Body of pancreas (tissue), 4 donors: ENCODE measurements at regions not wholly inside any gene's neighbourhood (a gene's known extent, or its start where the extent isn't known, plus 50 kb on each side); places are given as distances from the start of the nearest gene placed in this dataset.

Experiments used
- ATAC-seq: fragments of 150-250 bp; one replicate; pipeline ENCODE4 v1.9.1; 2016
- DNase-seq, 4 donors: peaks; one replicate each; pipeline ENCODE4 v3.0.0-alpha.2; 2019
- H3K27ac ChIP-seq, 4 donors: fragments of 200-600 bp; sonication (generic); 1 replicate in 3 of 4; 2 replicates in 1 of 4; pipeline versions ENCODE4 v1.5.1 to v1.6.1; 2016 to 2019; ENCODE audit warnings: mild to moderate bottlenecking in 1 of 4, mixed read lengths in 1 of 4, moderate library complexity in 1 of 4
- H3K27me3 ChIP-seq, 2 donors: fragments of 200-600 bp; sonication (generic); one replicate each; pipeline ENCODE4 v1.6.0; 2016; ENCODE audit warnings: mild to moderate bottlenecking in 1 of 2
- H3K36me3 ChIP-seq, 2 donors: fragments of 200-600 bp; sonication (generic); replicated peaks in 1 of 2; 2 replicates each; pipeline ENCODE4 v1.5.1; 2016; ENCODE audit warnings: low read depth in 2 of 2; ENCODE audit not compliant: insufficient read depth in 1 of 2
- H3K4me1 ChIP-seq: fragments of 200-600 bp; sonication (generic); one replicate; pipeline ENCODE4 v1.6.0; 2016
- H3K4me3 ChIP-seq, 2 donors: fragments of 200-600 bp; sonication (generic); 1 replicate in 1 of 2; 2 replicates in 1 of 2; pipeline ENCODE4 v1.5.1; 2016 to 2019
- H3K9me3 ChIP-seq, 3 donors: fragments of 200-600 bp; sonication (generic); 1 replicate in 2 of 3; 2 replicates in 1 of 3; pipeline ENCODE4 v1.5.1; 2016
- CTCF ChIP-seq, 7 experiments: fragments of 450-650 bp in 4 of 7; fragments of 200-600 bp in 3 of 7; sonication (generic) in 3 of 7; IDR thresholded peaks; one replicate each; pipeline ENCODE4 v1.5.1; 2016 to 2019; ENCODE audit warnings: antibody characterized with exemption in 7 of 7
- POLR2A ChIP-seq, 3 donors: fragments of 450-650 bp; IDR thresholded peaks; one replicate each; pipeline ENCODE4 v1.6.1; 2016; ENCODE audit warnings: antibody characterized with exemption in 3 of 3, mild to moderate bottlenecking in 2 of 3
- WGBS, 2 donors: methylation state at CpG; one replicate each; pipeline ENCODE4 v1.1.5; 2017; 5-methylcytosine and 5-hydroxymethylcytosine counted together
- intact Hi-C: fragments of 100-400 bp; cut with DNase I; formaldehyde crosslinking; loops from one replicate; pipeline ENCODE4 v1.15.1; 2023

- ATAC-seq (no peak), DNase-seq (no peak)
- H3K4me3 ChIP-seq, result no peak overlapping the region
- 59 to 71% methylated on average over 11 of the region's 11 CpGs for WGBS, 2 donors
- H3K9me3 ChIP-seq, result no peaks in the 10 kb centered on the region
- no peak overlapping the region for H3K27ac ChIP-seq
- TF ChIP-seq CTCF (IDR thresholded peaks at IDR 0.05) (no peak), POLR2A (IDR thresholded peaks at IDR 0.05) (no peak)
- intact Hi-C loops, result no loop called here
- H3K27me3 ChIP-seq, result no peaks in the 10 kb centered on the region
- no peaks in the 10 kb centered on the region for H3K36me3 ChIP-seq
- H3K4me1 ChIP-seq, result no peaks in the 10 kb centered on the region
Measured at GRCh38 chr16:55044201-55044975, 113.7 kb downstream of the IRX5 start.

GRCh38 chr16:55045329-55045728, 114.7 kb downstream of the IRX5 start:
- intact Hi-C loops, result no loop called here
- Histone ChIP-seq H3K4me1 (no peaks in the 10 kb centered on the region), H3K36me3 (no peaks in the 10 kb centered on the region), H3K9me3 (no peaks in the 10 kb centered on the region), H3K27me3 (no peaks in the 10 kb centered on the region), H3K4me3 (no peak overlapping the region), H3K27ac (no peak overlapping the region)
- TF ChIP-seq CTCF (IDR thresholded peaks at IDR 0.05) (no peak), POLR2A (IDR thresholded peaks at IDR 0.05) (no peak)
- WGBS, 2 donors, result 83 to 90% methylated on average over 3 of the region's 3 CpGs
- DNase-seq (no peak), ATAC-seq (no peak)

GRCh38 chr16:55045756-55046460, 115.2 kb downstream of the IRX5 start:
- intact Hi-C loops, result no loop called here
- Histone ChIP-seq H3K27ac (no peak overlapping the region), H3K36me3 (no peaks in the 10 kb centered on the region), H3K4me3 (no peak overlapping the region), H3K9me3 (no peaks in the 10 kb centered on the region), H3K27me3 (no peaks in the 10 kb centered on the region), H3K4me1 (no peaks in the 10 kb centered on the region)
- DNase-seq (no peak), ATAC-seq (no peak)
- TF ChIP-seq POLR2A (IDR thresholded peaks at IDR 0.05), result no peak
- TF ChIP-seq CTCF (IDR thresholded peaks at IDR 0.05), result no peak
- WGBS, 2 donors, result 71 to 78% methylated on average over 11 of the region's 11 CpGs

- DNase-seq (no peak), ATAC-seq (no peak)
- Histone ChIP-seq H3K4me3 (no peak overlapping the region), H3K27ac (no peak overlapping the region), H3K36me3 (no peaks in the 10 kb centered on the region), H3K27me3 (no peaks in the 10 kb centered on the region), H3K9me3 (no peaks in the 10 kb centered on the region), H3K4me1 (no peaks in the 10 kb centered on the region)
- TF ChIP-seq POLR2A (IDR thresholded peaks at IDR 0.05), result no peak
- TF ChIP-seq CTCF (IDR thresholded peaks at IDR 0.05), result no peak
- WGBS, 2 donors, result 75 to 91% methylated on average over 6 of the region's 6 CpGs
- intact Hi-C loops, result no loop called here
Measured at GRCh38 chr16:55046513-55046912, 115.8 kb downstream of the IRX5 start.
